Activated CD4-positive, CD25-positive, alpha-beta regulatory T cell treated with anti-CD3 and anti-CD28 coated beads, Interleukin-2, amount 50 U/mL, for 24 hours (primary cell): ENCODE measurements at regions not wholly inside any gene's neighbourhood (a gene's known extent, or its start where the extent isn't known, plus 50 kb on each side); places are given as distances from the start of the nearest gene placed in this dataset.

Experiments
- ATAC-seq, 2 donors: fragments of 150-1000 bp; cut with Tn5 transposase; one replicate each; pipeline ENCODE4 v1.10.0; 2021; ENCODE audit warnings: mild to moderate bottlenecking in 1 of 2, moderate library complexity in 1 of 2

GRCh38 chr12:66919466-66919865 lies 240.6 kb upstream of the GRIP1 start:
- ATAC-seq = no peak

DNA sequence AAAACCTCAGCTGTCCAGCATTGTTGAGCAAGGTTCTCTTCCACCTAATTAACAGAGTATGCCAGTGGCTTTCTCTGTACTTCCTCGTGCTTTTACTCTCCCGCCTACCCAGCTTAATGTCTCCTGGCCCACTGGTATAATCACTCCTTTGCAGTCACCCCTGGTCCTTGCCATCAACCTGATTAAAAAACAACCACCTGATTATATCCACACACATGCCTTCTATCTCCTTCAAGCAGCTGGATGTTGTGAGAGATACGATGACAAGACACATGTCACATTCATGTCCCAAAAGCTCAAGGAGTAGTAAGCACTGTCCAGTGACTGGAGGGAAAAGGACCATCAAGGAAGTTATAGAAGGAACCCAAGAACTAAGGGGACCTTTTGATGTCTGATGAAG lies 241.3 kb upstream of the GRIP1 start:
- no peak for ATAC-seq

DNA sequence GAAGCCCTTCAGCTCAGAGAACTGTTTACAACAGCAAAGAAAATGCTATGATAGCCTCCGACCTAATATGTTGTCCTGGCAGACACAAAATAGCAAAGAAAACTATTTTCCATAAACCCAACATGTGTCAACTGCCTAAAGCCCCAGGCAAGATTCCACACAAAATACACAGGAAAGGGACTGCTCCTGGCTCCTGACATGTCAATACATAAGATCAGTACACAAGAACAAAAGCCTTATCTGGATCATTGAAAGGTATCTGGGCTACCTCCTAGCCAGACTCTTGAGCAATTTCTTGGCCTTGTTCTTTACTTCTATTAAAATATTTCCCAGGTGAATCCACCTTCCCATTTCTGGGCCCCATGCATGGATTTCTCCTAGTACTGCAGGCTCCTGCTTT lies 242.3 kb upstream of the GRIP1 start:
- ATAC-seq = no peak

DNA sequence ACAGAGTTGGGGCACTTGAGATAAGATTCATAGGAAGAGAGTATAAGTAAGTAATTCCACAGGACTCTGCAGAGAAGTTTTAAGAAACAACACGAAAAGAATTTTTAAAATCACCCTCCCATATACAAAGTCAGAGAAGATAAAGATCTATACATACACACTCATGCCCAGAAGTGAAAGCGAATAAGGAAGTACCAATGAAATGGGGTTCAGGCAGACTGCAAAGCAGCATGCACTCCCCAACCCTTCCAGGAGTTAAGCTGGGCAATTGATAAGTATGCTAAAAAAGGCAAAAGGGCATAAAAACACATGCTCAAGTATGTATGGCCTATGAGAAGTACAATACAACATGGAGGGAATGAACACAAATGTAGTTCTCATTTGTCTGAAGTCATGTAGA lies 246.2 kb upstream of the GRIP1 start:
- ATAC-seq = no peak

DNA sequence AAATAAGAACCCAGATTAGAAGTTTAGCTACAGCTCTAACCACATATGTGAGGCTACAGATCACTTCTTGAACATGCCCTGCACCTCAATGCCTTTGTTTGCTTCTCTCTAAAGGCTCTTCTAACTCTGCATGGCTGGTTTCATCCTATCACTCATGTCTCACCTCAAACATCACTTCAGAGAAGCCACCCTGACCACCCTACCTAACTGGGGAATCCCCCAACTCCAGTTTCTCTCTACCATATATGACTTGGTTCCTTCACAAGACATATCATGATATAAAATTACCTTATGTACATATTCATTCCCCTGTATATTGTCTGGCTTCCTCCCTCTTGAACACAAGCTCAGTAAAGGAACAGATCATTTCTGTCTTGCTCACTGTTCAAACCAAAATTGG lies 250.2 kb upstream of the GRIP1 start:
- ATAC-seq = peak; percentile 64 to 74

GRCh38 chr12:66931091-66931490 lies 252.2 kb upstream of the GRIP1 start:
- no peak for ATAC-seq

GRCh38 chr12:66932126-66932525 lies 253.2 kb upstream of the GRIP1 start:
- no peak for ATAC-seq

- no peak for ATAC-seq
Observed at GRCh38 chr12:66934302-66935062, 255.6 kb upstream of the GRIP1 start.

DNA sequence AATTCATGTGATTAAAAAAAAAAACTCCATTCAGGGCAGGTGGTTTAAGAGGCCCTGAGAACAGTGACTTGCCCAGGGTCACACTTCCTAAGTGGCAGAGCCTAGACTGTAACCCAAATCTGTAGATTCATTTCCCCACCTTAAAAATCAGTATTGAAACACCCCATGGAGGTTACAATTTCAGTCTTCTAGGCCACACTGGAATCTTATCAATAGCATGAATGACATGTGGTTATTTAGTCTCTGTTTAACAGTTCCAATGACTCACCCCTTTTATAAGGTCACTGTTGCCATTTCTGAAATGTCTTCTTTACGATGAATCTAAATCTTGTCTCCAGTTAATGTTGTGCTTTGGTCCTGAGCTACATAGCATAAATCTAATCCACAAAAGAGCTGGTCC lies 262.3 kb upstream of the GRIP1 start:
- peak; percentile 41 to 49 for ATAC-seq

DNA sequence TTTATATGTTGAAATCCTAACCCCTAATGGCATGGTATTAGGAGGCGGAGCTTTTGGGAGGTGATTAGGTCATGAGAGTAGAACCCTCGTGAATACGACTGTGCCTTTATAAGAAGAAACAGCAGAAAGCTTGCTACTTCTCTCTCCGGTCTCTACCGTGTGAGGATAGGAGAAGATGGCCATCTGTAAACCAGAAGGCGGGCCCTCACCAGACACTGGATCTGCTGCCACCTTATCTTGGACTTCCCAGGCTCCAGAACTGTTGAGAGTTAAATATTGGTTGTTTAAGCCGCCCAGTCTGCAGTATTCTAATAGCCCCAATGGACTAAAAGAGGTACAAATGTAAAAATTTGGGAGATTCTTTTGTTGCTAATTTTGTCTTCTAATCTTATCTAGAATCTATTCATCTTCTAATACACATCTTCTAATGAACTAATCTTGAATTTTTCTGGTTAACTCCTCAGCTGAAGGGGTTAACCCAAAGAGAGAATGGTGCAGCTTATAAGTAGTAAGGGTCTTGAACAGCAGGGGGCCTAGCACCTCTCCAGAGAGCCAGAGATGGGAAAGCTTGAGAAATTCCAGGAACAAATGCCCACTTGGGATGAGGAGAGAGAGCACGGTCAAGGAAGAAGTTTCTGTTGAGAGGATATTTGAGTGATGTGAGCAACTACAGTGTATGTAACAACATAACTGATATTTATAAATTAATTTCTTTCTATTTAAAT lies 264.0 kb upstream of the GRIP1 start:
- ATAC-seq = no peak

DNA sequence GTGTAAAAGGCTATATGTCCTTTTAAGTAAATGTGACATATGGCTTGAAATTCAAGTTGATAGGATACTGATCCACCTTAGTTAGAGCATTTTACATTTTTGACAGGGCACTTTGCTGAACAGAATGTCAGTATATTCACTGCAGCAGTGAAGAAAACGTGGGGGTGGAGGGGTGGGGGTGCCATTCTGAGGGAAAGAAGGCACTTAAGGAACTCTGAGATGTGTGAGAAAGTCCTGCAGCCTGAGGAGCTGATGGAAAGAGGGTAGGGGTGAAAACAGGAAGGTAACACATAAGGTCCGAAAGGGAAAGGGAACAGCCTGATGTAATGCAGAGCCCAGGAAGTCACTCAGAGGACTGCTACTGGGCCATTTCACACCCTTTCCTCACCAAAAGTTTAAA lies 265.5 kb upstream of the GRIP1 start:
- ATAC-seq = no peak

DNA sequence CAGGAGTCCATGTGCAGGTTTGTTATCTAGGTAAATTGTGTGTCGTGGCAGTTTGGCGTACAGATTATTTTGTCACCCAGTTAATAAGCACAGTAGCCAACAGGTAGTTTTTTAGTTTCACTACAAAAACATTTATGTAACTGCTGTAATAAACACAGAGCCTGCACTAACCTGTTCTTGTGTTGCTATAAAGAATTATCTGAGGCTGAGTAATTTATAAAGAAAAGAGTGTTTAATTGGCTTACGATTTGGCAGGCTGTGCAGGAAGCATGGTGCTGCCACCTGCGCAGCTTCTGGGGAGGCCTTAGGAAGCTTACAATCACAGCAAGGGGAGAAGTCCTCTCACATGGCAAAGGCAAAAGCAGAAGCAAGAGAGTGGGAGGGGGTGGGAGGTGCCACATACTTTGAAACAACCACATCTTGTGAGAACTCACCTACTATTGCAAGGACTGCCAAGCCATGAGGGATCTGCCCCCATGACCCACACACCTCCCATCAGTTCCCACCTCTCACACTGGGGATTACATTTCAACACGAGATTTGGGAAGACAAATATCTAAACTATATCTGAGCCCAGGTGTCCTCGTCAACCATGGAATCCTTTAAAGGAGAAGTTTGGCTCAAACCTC lies 266.4 kb upstream of the GRIP1 start:
- no peak for ATAC-seq

DNA sequence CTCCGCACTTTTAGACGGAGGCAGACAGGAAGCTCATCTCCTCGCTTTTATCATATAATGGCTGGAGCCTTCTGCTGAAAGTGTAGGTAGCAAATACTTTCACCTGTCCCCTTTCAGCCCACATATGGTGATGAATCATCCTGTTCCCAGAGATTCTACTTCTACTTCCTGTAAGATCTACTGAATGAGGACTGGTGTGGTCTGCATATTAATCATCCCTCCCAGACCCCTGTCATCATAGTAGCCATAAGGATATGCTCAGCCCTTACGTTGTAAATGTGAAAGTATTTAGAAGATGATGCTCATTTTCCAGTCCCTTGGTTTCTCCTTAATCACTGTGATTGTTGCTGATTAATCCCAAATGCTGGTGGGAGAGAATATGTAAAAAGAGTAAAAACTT lies 268.2 kb upstream of the GRIP1 start:
- ATAC-seq = peak in 1 of 2 donors; percentile 43

GRCh38 chr12:66952668-66953067 lies 273.8 kb upstream of the GRIP1 start:
- ATAC-seq = no peak

DNA sequence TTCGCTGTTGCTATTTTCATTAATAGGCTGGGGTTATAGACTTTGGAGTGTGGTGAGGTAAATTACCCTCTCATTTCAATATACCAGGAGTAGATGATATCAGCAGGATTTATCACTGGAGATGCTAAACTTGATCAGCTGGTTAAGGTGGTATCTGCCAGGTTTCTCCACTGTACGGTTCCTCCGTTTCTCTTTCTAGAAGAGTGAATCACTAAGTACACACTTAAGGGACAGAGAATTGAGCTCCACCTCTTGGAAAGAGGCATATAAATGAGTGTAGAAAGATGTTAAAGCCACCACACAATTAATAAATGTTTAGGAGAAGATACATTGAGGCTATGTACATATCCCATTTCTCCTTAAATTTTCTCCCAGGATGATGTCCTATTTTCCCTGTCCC lies 277.4 kb upstream of the GRIP1 start:
- no peak for ATAC-seq

GRCh38 chr12:66959276-66959675 lies 280.4 kb upstream of the GRIP1 start:
- ATAC-seq = no peak

DNA sequence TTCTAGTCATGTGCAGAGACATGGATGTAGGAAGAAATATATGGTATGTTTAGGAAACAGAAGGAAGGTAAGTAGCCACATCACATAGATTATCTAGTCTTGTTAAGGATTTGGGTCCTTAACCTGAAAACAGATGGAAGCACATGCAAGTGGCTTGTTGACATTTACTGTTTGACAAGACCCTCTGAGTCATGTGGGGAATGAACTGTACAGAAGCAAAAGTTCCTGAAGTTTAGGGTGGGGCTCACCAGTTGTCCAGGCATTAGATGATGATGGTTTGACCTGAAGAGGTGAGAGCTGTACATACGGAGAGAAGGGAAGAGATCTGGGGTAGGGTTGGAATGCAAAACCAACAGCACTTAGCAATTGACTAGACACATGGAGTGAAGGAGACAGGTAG lies 281.1 kb upstream of the GRIP1 start:
- ATAC-seq = no peak

GRCh38 chr12:66960704-66961690 lies 282.1 kb upstream of the GRIP1 start:
- ATAC-seq = no peak

DNA sequence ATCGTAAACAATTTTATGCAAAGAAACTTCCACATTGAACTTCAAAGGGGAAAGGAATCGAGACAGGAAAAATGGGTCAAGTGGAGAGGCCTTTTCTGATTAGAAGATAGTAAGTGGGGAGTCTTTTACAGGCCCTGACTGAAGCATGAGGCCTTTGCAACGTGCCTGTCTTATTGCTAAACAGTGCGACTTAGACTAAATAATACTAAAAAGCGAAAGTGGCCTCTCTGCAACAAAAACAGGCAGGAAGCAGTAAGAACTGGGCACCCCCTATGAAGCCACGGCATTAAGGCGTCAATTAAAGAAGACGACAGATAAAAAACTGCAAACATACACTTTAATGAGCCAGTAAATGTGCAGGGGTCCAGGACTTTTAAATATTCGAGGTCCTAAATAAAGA lies 283.4 kb upstream of the GRIP1 start:
- ATAC-seq = no peak

GRCh38 chr12:66963901-66964300 lies 285.0 kb upstream of the GRIP1 start:
- ATAC-seq = no peak

- peak; percentile 28 to 70 for ATAC-seq
Observed at GRCh38 chr12:66964629-66965028, 285.8 kb upstream of the GRIP1 start.

DNA sequence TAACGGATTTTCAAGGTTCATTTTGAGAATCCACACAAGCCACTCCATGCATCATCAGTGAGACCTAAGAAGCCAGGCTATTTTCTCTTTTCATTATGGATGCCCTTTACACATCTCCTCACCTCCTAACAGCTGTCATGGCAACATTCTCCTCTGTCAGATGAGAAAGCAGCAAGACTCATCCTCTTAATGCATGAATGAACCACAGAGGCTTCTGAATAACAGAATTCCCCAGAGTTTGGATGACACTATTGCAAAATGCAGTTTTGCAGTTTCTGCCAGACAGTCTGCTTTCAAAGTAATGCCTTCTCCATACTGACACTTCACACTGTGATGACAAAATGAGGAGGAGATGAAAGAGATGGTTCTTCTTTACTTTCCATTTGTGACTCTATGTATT lies 286.7 kb upstream of the GRIP1 start:
- no peak for ATAC-seq

DNA sequence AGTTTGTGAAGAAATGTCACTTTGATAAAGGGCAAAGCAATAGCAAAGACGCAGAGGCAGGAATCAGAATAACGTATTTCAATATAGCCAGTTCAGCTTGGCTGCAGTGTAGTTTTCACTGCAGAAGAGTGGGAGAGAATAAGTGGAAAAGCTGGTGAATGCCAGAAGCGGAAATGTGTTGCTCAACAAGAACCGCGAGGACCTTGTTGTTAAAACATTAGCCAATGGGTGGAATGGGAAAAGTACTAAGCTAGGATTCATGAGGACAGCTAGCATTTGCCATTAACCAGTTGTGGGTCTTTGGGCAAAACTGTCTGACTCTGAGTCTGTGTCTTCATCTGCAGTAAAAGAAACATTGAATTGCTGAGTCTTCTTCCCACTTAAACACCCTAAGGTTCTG lies 292.9 kb upstream of the GRIP1 start:
- no peak for ATAC-seq
